ENCODE measurements at regions not wholly inside any gene's neighbourhood (a gene's known extent, or its start where the extent isn't known, plus 50 kb on each side); places are given as distances from the start of the nearest gene placed in this dataset.

DNA sequence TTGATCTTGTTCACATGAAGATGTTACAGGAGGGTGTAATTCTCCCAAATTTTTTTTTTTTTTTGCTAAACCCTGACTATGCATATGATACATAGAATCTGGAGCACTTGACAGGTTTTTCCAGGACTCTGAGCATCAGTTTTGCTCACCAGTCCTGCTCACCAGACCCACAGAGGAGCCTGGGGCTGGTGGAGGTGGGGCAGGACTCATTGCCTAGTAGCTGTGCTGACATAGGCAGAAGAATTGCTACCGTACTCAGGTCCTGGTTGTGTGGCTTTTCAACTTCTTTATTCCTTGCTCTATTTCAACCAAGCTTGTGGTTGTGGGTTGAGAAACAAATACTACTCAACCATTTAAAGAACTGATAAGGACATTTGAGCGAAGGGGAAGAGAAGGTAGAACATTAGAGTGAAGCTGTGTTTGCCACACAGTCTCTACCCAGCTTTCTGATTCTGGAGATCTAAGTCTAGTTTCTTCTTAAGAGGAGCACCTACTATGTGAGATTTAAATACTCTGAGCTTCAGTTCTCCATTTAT is 212.4 kb downstream of the UTP18 start:
- no peaks in the 10 kb centered on the region for H3K9me2 ChIP-seq (replicated peaks; ENCODE audit: low read depth, low read length)
- no peaks in the 10 kb centered on the region for H3K36me3 ChIP-seq (ENCODE audit: insufficient read depth, low read length)
- TF ChIP-seq CTCF (conservative IDR thresholded peaks at IDR 0.05; ENCODE audit: low read length) (no peak), EZH2phosphoT487 (IDR thresholded peaks at IDR 0.05; ENCODE audit: borderline replicate concordance) (no peak)
- no peak overlapping the region for H3K4me3 ChIP-seq (ENCODE audit: low read length, poor library complexity, severe bottlenecking)
- no peaks in the 10 kb centered on the region for H3K27me3 ChIP-seq (ENCODE audit: insufficient read depth, low read length, poor library complexity, severe bottlenecking)
- H3K79me2 ChIP-seq (ENCODE audit: insufficient read depth, low read length), result no peaks in the 10 kb centered on the region
- no peaks in the 10 kb centered on the region for H4K20me1 ChIP-seq (ENCODE audit: insufficient read depth, low read length, poor library complexity, severe bottlenecking)
- no peaks in the 10 kb centered on the region for H3F3A ChIP-seq (ENCODE audit: low read depth)
- no peak overlapping the region for H3K9ac ChIP-seq (ENCODE audit: low read depth, low read length, poor library complexity, severe bottlenecking)
- H3K4me2 ChIP-seq (ENCODE audit: low read depth, low read length, poor library complexity, severe bottlenecking), result no peak overlapping the region
- no peaks in the 10 kb centered on the region for H3K4me1 ChIP-seq (ENCODE audit: insufficient read depth, low read length, poor library complexity, severe bottlenecking)
- H2AFZ ChIP-seq (ENCODE audit: low read length), result no peak overlapping the region
- no peaks in the 10 kb centered on the region for H3K9me3 ChIP-seq (ENCODE audit: insufficient read depth, low read depth, low read length)

DNA sequence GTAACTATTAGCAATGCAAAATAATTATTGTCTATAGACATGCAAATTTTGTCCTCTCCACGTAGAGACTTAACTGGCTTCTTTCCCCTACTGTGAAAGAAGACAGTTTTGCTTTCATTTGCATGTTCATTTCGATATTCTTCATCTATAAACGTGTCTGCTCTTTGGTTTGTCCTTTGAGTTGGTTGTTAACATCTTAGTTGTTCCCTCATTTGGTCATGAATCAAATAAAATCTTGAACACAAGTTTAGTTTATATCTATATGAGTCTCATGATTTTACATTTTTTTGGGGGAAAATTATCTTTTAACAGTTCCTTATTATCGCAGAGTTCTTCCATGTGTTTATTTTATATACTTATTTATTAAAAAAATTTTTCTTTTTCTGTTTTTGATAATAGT is 214.4 kb downstream of the UTP18 start:
- Histone ChIP-seq H3K4me2 (ENCODE audit: low read depth, low read length, poor library complexity, severe bottlenecking) (no peak overlapping the region), H4K20me1 (ENCODE audit: insufficient read depth, low read length, poor library complexity, severe bottlenecking) (no peaks in the 10 kb centered on the region), H3K4me3 (ENCODE audit: low read length, poor library complexity, severe bottlenecking) (no peak overlapping the region), H3K9ac (ENCODE audit: low read depth, low read length, poor library complexity, severe bottlenecking) (no peak overlapping the region), H2AFZ (ENCODE audit: low read length) (no peak overlapping the region), H3K79me2 (ENCODE audit: insufficient read depth, low read length) (no peaks in the 10 kb centered on the region), H3K9me2 (replicated peaks; ENCODE audit: low read depth, low read length) (no peaks in the 10 kb centered on the region), H3F3A (ENCODE audit: low read depth) (no peaks in the 10 kb centered on the region), H3K36me3 (ENCODE audit: insufficient read depth, low read length) (no peaks in the 10 kb centered on the region), H3K27me3 (ENCODE audit: insufficient read depth, low read length, poor library complexity, severe bottlenecking) (no peaks in the 10 kb centered on the region), H3K4me1 (ENCODE audit: insufficient read depth, low read length, poor library complexity, severe bottlenecking) (no peaks in the 10 kb centered on the region), H3K9me3 (ENCODE audit: insufficient read depth, low read depth, low read length) (no peaks in the 10 kb centered on the region)
- TF ChIP-seq CTCF (conservative IDR thresholded peaks at IDR 0.05; ENCODE audit: low read length) (no peak), EZH2phosphoT487 (IDR thresholded peaks at IDR 0.05; ENCODE audit: borderline replicate concordance) (no peak)

- Histone ChIP-seq H3K4me3 (ENCODE audit: low read length, poor library complexity, severe bottlenecking) (no peak overlapping the region), H3K9ac (ENCODE audit: low read depth, low read length, poor library complexity, severe bottlenecking) (no peak overlapping the region), H2AFZ (ENCODE audit: low read length) (no peak overlapping the region), H3K27me3 (ENCODE audit: insufficient read depth, low read length, poor library complexity, severe bottlenecking) (peaks cover 4% of the 10 kb centered on the region), H3K4me1 (ENCODE audit: insufficient read depth, low read length, poor library complexity, severe bottlenecking) (no peaks in the 10 kb centered on the region), H3K36me3 (ENCODE audit: insufficient read depth, low read length) (no peaks in the 10 kb centered on the region), H3K79me2 (ENCODE audit: insufficient read depth, low read length) (no peaks in the 10 kb centered on the region), H4K20me1 (ENCODE audit: insufficient read depth, low read length, poor library complexity, severe bottlenecking) (no peaks in the 10 kb centered on the region), H3K9me2 (replicated peaks; ENCODE audit: low read depth, low read length) (no peaks in the 10 kb centered on the region), H3F3A (ENCODE audit: low read depth) (no peaks in the 10 kb centered on the region), H3K4me2 (ENCODE audit: low read depth, low read length, poor library complexity, severe bottlenecking) (no peak overlapping the region), H3K9me3 (ENCODE audit: insufficient read depth, low read depth, low read length) (no peaks in the 10 kb centered on the region)
- TF ChIP-seq EZH2phosphoT487 (IDR thresholded peaks at IDR 0.05; ENCODE audit: borderline replicate concordance) (no peak), CTCF (conservative IDR thresholded peaks at IDR 0.05; ENCODE audit: low read length) (no peak)
Measured at GRCh38 chr17:51475730-51476129, 215.4 kb downstream of the UTP18 start.
